HepG2 (cell line): ENCODE measurements at regions not wholly inside any gene's neighbourhood (a gene's known extent, or its start where the extent isn't known, plus 50 kb on each side); places are given as distances from the start of the nearest gene placed in this dataset.

Experiments used
- ATAC-seq: fragments of 200-7000 bp; cut with Tn5 transposase; 3 replicates; pipeline ENCODE4 v1.9.1; 2020; ENCODE audit warnings: mild to moderate bottlenecking, moderate library complexity
- BruUV-seq: library from RNA; stranded (reverse); fragments of 400-500 nt; replicated peaks from 2 replicates; lab custom pipeline; 2021; lab: Mats Ljungman, UMichigan
- CTCF ChIA-PET: fragments of 300-600 bp; formaldehyde crosslinking; extraction: SDS; loops from one replicate; lab custom pipeline; 2021; ENCODE audit warnings: low total read pairs, inconsistent platforms, low intra/inter-chr PET ratio; lab: Yijun Ruan, JAX
- POLR2A ChIA-PET: fragments of 350-600 bp; sonication (Branson Sonifier 250); formaldehyde crosslinking; loops from one replicate; lab custom pipeline; 2020; ENCODE audit warnings: antibody characterized with exemption, inconsistent platforms; lab: Yijun Ruan, JAX
- DNase-seq: peaks from one replicate; pipeline ENCODE4 v3.0.0-alpha.2; 2015; ENCODE audit warnings: low spot score
- FAIRE-seq: peaks from 3 replicates; lab custom pipeline; 2011; peaks lifted over from hg19 to GRCh38; lab: Jason Lieb, UNC
- H2AFZ ChIP-seq: one replicate; pipeline ENCODE4 v1.6.1; 2011; ENCODE audit warnings: low read length, inconsistent platforms
- H3K27ac ChIP-seq: fragments of 300-600 bp; 3 replicates; pipeline ENCODE4 v1.8.0; 2011; ENCODE audit warnings: mixed run types, mild to moderate bottlenecking, mixed read lengths, low read length, inconsistent platforms; ENCODE audit not compliant: insufficient read depth; ENCODE audit errors: extremely low read length
- H3K27me3 ChIP-seq, 2 experiments: fragments of 200-600 bp in 1 of 2; 2 replicates in 1 of 2; 3 replicates in 1 of 2; pipeline versions ENCODE4 v1.6.0 to v1.8.0; 2011; ENCODE audit warnings: low read length in 2 of 2, mild to moderate bottlenecking in 2 of 2, moderate library complexity in 2 of 2, inconsistent platforms in 1 of 2; ENCODE audit not compliant: insufficient read depth in 2 of 2, control insufficient read depth in 1 of 2
- H3K36me3 ChIP-seq, 2 experiments: fragments of 200-600 bp in 1 of 2; replicated peaks in 1 of 2; 2 replicates in 1 of 2; 3 replicates in 1 of 2; pipeline versions ENCODE4 v1.5.1 to v1.8.0; 2011; ENCODE audit warnings: low read length in 2 of 2, inconsistent platforms in 1 of 2; ENCODE audit not compliant: insufficient read depth in 2 of 2, control insufficient read depth in 1 of 2
- H3K4me1 ChIP-seq: 2 replicates; pipeline ENCODE4 v1.5.1; 2012; ENCODE audit warnings: low read length, inconsistent platforms; ENCODE audit not compliant: insufficient read depth
- H3K4me2 ChIP-seq: 2 replicates; pipeline ENCODE4 v1.6.0; 2011; ENCODE audit warnings: low read depth, low read length, inconsistent platforms
- H3K4me3 ChIP-seq, 3 experiments: fragments of 200-600 bp in 1 of 3; sonication (generic), shearing (Covaris generic) in 1 of 3; replicated peaks in 1 of 3; 2 replicates each; pipeline ENCODE4 v1.5.1; 2011 to 2016; ENCODE audit warnings: low read length in 3 of 3, inconsistent platforms in 2 of 3, low read depth in 2 of 3, mild to moderate bottlenecking in 2 of 3, control low read depth in 1 of 3, mixed read lengths in 1 of 3; ENCODE audit not compliant: insufficient read depth in 1 of 3
- H3K79me2 ChIP-seq: one replicate; pipeline ENCODE4 v1.6.1; 2011; ENCODE audit warnings: low read length, inconsistent platforms; ENCODE audit not compliant: insufficient read depth
- H3K9ac ChIP-seq: 2 replicates; pipeline ENCODE4 v1.6.0; 2011; ENCODE audit warnings: mild to moderate bottlenecking, low read depth, low read length, inconsistent platforms; ENCODE audit not compliant: insufficient read depth
- H3K9me3 ChIP-seq: 2 replicates; pipeline ENCODE4 v1.5.1; 2012; ENCODE audit warnings: mild to moderate bottlenecking, low read length
- H4K20me1 ChIP-seq: 2 replicates; pipeline ENCODE4 v1.6.0; 2011; ENCODE audit warnings: inconsistent platforms, mild to moderate bottlenecking, low read length, moderate library complexity; ENCODE audit not compliant: insufficient read depth
- KAT2B ChIP-seq: fragments of 150-350 bp; IDR thresholded peaks from 2 replicates; pipeline ENCODE4 v1.6.1; 2014; ENCODE audit warnings: low read depth, low read length, borderline replicate concordance
- KDM5A ChIP-seq: fragments of 200-600 bp; sonication (generic); IDR thresholded peaks from 2 replicates; pipeline ENCODE4 v1.7.0; 2018; ENCODE audit warnings: antibody characterized with exemption, mild to moderate bottlenecking, low read length, borderline replicate concordance
- MED13 ChIP-seq: sonication (generic); formaldehyde crosslinking; IDR thresholded peaks from 2 replicates; pipeline ENCODE4 v1.5.0; 2020; ENCODE audit warnings: missing genetic modification reagents
- RAD21 ChIP-seq: fragments of 450-650 bp; formaldehyde crosslinking; IDR thresholded peaks from 2 replicates; pipeline ENCODE4 v1.5.0; 2020; ENCODE audit warnings: mild to moderate bottlenecking
- RXRA ChIP-seq: sonication (generic); formaldehyde crosslinking; IDR thresholded peaks from 2 replicates; pipeline ENCODE4 v1.5.1; 2020; ENCODE audit warnings: missing genetic modification reagents
- TBX3 ChIP-seq: fragments of 450-650 bp; IDR thresholded peaks from 2 replicates; pipeline ENCODE4 v1.6.1; 2017; ENCODE audit warnings: antibody characterized with exemption, mild to moderate bottlenecking, inconsistent platforms, borderline replicate concordance
- XRCC5 ChIP-seq: fragments of 200-400 bp; formaldehyde crosslinking; optimal IDR thresholded peaks from 2 replicates; pipeline ENCODE3; 2017; ENCODE audit warnings: mild to moderate bottlenecking, low read length
- ZFP36L2 ChIP-seq: sonication (generic); formaldehyde crosslinking; IDR thresholded peaks from 2 replicates; pipeline ENCODE4 v1.4.0; 2020; ENCODE audit warnings: missing genetic modification reagents
- ZNF570 ChIP-seq: sonication (generic); formaldehyde crosslinking; IDR thresholded peaks from 2 replicates; pipeline ENCODE4 v1.4.0; 2020; ENCODE audit warnings: mild to moderate bottlenecking, missing genetic modification reagents, borderline replicate concordance
- WGBS: methylation state at CpG from one replicate; pipeline ENCODE4 v1.1.6; 2017; ENCODE audit warnings: low lambda C conversion rate; 5-methylcytosine and 5-hydroxymethylcytosine counted together
- in situ Hi-C: cut with HindIII; loops from 2 replicates; pipeline ENCODE4 v1.10.0; 2017; ENCODE audit warnings: low pct_unique_long_range_greater_than_20kb; ENCODE audit not compliant: extremely low pct_ligation_motif_present
- intact Hi-C: fragments of 100-400 bp; cut with micrococcal nuclease; formaldehyde crosslinking; loops from one replicate; pipeline ENCODE4 v1.10.0; 2022; ENCODE audit not compliant: unreplicated experiment
- TF ChIP-seq, protein P1 (sequence below): sonication (generic); formaldehyde crosslinking; IDR thresholded peaks from 2 replicates; pipeline ENCODE4 v1.4.0; 2020; ENCODE audit warnings: mild to moderate bottlenecking, missing genetic modification reagents
- TF ChIP-seq, protein P2 (sequence below): sonication (generic); formaldehyde crosslinking; IDR thresholded peaks from 2 replicates; pipeline ENCODE4 v1.4.0; 2020; ENCODE audit warnings: missing genetic modification reagents
- TF ChIP-seq, protein P3 (sequence below): IDR thresholded peaks from 2 replicates; pipeline ENCODE4 v1.4.0; 2020; ENCODE audit warnings: mild to moderate bottlenecking, missing genetic modification reagents
- TF ChIP-seq, protein P4 (sequence below): sonication (generic); IDR thresholded peaks from 2 replicates; pipeline ENCODE4 v1.6.1; 2016; ENCODE audit warnings: low read depth, borderline replicate concordance

DNA sequence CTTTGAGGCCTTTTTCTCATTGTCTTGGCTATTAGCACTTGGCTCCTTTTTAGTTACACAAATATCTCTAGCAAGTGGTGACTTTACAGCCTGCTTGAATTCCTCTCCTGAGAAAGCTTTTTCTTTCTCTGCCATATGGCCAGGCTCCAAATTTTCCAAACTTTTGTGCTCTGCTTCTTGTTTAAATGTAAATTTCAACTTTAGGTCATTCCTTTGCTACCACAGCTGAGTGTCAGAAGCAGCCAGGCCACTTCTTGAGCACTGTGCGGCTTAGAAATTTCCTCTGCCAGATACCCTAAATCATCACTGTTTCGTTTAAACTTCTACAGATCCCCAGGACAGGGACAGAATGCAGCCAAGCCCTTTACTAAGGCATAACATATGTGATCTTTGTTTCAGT, 222.4 kb downstream of the FBXO8 start:
- TF ChIP-seq, protein P1, sequence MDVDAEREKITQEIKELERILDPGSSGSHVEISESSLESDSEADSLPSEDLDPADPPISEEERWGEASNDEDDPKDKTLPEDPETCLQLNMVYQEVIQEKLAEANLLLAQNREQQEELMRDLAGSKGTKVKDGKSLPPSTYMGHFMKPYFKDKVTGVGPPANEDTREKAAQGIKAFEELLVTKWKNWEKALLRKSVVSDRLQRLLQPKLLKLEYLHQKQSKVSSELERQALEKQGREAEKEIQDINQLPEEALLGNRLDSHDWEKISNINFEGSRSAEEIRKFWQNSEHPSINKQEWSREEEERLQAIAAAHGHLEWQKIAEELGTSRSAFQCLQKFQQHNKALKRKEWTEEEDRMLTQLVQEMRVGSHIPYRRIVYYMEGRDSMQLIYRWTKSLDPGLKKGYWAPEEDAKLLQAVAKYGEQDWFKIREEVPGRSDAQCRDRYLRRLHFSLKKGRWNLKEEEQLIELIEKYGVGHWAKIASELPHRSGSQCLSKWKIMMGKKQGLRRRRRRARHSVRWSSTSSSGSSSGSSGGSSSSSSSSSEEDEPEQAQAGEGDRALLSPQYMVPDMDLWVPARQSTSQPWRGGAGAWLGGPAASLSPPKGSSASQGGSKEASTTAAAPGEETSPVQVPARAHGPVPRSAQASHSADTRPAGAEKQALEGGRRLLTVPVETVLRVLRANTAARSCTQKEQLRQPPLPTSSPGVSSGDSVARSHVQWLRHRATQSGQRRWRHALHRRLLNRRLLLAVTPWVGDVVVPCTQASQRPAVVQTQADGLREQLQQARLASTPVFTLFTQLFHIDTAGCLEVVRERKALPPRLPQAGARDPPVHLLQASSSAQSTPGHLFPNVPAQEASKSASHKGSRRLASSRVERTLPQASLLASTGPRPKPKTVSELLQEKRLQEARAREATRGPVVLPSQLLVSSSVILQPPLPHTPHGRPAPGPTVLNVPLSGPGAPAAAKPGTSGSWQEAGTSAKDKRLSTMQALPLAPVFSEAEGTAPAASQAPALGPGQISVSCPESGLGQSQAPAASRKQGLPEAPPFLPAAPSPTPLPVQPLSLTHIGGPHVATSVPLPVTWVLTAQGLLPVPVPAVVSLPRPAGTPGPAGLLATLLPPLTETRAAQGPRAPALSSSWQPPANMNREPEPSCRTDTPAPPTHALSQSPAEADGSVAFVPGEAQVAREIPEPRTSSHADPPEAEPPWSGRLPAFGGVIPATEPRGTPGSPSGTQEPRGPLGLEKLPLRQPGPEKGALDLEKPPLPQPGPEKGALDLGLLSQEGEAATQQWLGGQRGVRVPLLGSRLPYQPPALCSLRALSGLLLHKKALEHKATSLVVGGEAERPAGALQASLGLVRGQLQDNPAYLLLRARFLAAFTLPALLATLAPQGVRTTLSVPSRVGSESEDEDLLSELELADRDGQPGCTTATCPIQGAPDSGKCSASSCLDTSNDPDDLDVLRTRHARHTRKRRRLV, result no peak
- TF ChIP-seq RAD21 (no peak), KDM5A (no peak), RXRA (CRISPR knock-in tag) (no peak), ZFP36L2 (CRISPR knock-in tag) (no peak), MED13 (CRISPR knock-in tag) (no peak), TBX3 (no peak), XRCC5 (no peak), ZNF570 (CRISPR knock-in tag) (no peak), KAT2B (no peak)
- TF ChIP-seq, protein P2, sequence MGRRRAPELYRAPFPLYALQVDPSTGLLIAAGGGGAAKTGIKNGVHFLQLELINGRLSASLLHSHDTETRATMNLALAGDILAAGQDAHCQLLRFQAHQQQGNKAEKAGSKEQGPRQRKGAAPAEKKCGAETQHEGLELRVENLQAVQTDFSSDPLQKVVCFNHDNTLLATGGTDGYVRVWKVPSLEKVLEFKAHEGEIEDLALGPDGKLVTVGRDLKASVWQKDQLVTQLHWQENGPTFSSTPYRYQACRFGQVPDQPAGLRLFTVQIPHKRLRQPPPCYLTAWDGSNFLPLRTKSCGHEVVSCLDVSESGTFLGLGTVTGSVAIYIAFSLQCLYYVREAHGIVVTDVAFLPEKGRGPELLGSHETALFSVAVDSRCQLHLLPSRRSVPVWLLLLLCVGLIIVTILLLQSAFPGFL, result no peak
- TF ChIP-seq, protein P3, sequence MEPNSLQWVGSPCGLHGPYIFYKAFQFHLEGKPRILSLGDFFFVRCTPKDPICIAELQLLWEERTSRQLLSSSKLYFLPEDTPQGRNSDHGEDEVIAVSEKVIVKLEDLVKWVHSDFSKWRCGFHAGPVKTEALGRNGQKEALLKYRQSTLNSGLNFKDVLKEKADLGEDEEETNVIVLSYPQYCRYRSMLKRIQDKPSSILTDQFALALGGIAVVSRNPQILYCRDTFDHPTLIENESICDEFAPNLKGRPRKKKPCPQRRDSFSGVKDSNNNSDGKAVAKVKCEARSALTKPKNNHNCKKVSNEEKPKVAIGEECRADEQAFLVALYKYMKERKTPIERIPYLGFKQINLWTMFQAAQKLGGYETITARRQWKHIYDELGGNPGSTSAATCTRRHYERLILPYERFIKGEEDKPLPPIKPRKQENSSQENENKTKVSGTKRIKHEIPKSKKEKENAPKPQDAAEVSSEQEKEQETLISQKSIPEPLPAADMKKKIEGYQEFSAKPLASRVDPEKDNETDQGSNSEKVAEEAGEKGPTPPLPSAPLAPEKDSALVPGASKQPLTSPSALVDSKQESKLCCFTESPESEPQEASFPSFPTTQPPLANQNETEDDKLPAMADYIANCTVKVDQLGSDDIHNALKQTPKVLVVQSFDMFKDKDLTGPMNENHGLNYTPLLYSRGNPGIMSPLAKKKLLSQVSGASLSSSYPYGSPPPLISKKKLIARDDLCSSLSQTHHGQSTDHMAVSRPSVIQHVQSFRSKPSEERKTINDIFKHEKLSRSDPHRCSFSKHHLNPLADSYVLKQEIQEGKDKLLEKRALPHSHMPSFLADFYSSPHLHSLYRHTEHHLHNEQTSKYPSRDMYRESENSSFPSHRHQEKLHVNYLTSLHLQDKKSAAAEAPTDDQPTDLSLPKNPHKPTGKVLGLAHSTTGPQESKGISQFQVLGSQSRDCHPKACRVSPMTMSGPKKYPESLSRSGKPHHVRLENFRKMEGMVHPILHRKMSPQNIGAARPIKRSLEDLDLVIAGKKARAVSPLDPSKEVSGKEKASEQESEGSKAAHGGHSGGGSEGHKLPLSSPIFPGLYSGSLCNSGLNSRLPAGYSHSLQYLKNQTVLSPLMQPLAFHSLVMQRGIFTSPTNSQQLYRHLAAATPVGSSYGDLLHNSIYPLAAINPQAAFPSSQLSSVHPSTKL (CRISPR knock-in tag), result no peak
- TF ChIP-seq, protein P4, sequence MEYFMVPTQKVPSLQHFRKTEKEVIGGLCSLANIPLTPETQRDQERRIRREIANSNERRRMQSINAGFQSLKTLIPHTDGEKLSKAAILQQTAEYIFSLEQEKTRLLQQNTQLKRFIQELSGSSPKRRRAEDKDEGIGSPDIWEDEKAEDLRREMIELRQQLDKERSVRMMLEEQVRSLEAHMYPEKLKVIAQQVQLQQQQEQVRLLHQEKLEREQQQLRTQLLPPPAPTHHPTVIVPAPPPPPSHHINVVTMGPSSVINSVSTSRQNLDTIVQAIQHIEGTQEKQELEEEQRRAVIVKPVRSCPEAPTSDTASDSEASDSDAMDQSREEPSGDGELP, result no peak
- ChIA-PET POLR2A (no interaction called here), CTCF (no interaction called here)
- in situ Hi-C loops, result no loop called here
- no peaks in the 10 kb centered on the region for H3K27me3 ChIP-seq
- no peak for DNase-seq
- no peaks in the 10 kb centered on the region for H3K4me1 ChIP-seq
- no peak for FAIRE-seq
- H4K20me1 ChIP-seq, result no peaks in the 10 kb centered on the region
- H3K79me2 ChIP-seq, result no peaks in the 10 kb centered on the region
- ATAC-seq, result no peak
- no peak overlapping the region for H3K4me3 ChIP-seq
- H3K9ac ChIP-seq, result no peak overlapping the region
- 3% methylated on average over 2 of the region's 2 CpGs for WGBS
- H3K4me2 ChIP-seq, result no peak overlapping the region
- H2AFZ ChIP-seq, result no peak overlapping the region
- BruUV-seq, result no TSS peak
- H3K36me3 ChIP-seq, result no peaks in the 10 kb centered on the region
- no peak overlapping the region for H3K27ac ChIP-seq
- no peaks in the 10 kb centered on the region for H3K9me3 ChIP-seq
- intact Hi-C loops, result no loop called here
